Body of pancreas (tissue), 4 donors: ENCODE measurements at regions not wholly inside any gene's neighbourhood (a gene's known extent, or its start where the extent isn't known, plus 50 kb on each side); places are given as distances from the start of the nearest gene placed in this dataset.

ENCODE experiments used
- ATAC-seq: fragments of 150-250 bp; one replicate; pipeline ENCODE4 v1.9.1; 2016
- DNase-seq, 4 donors: peaks; one replicate each; pipeline ENCODE4 v3.0.0-alpha.2; 2019
- H3K27ac ChIP-seq, 4 donors: fragments of 200-600 bp; sonication (generic); 1 replicate in 3 of 4; 2 replicates in 1 of 4; pipeline versions ENCODE4 v1.5.1 to v1.6.1; 2016 to 2019; ENCODE audit warnings: mild to moderate bottlenecking in 1 of 4, mixed read lengths in 1 of 4, moderate library complexity in 1 of 4
- H3K27me3 ChIP-seq, 2 donors: fragments of 200-600 bp; sonication (generic); one replicate each; pipeline ENCODE4 v1.6.0; 2016; ENCODE audit warnings: mild to moderate bottlenecking in 1 of 2
- H3K36me3 ChIP-seq, 2 donors: fragments of 200-600 bp; sonication (generic); replicated peaks in 1 of 2; 2 replicates each; pipeline ENCODE4 v1.5.1; 2016; ENCODE audit warnings: low read depth in 2 of 2; ENCODE audit not compliant: insufficient read depth in 1 of 2
- H3K4me1 ChIP-seq: fragments of 200-600 bp; sonication (generic); one replicate; pipeline ENCODE4 v1.6.0; 2016
- H3K4me3 ChIP-seq, 2 donors: fragments of 200-600 bp; sonication (generic); 1 replicate in 1 of 2; 2 replicates in 1 of 2; pipeline ENCODE4 v1.5.1; 2016 to 2019
- H3K9me3 ChIP-seq, 3 donors: fragments of 200-600 bp; sonication (generic); 1 replicate in 2 of 3; 2 replicates in 1 of 3; pipeline ENCODE4 v1.5.1; 2016
- CTCF ChIP-seq, 7 experiments: fragments of 450-650 bp in 4 of 7; fragments of 200-600 bp in 3 of 7; sonication (generic) in 3 of 7; IDR thresholded peaks; one replicate each; pipeline ENCODE4 v1.5.1; 2016 to 2019; ENCODE audit warnings: antibody characterized with exemption in 7 of 7
- POLR2A ChIP-seq, 3 donors: fragments of 450-650 bp; IDR thresholded peaks; one replicate each; pipeline ENCODE4 v1.6.1; 2016; ENCODE audit warnings: antibody characterized with exemption in 3 of 3, mild to moderate bottlenecking in 2 of 3
- WGBS, 2 donors: methylation state at CpG; one replicate each; pipeline ENCODE4 v1.1.5; 2017; 5-methylcytosine and 5-hydroxymethylcytosine counted together
- intact Hi-C: fragments of 100-400 bp; cut with DNase I; formaldehyde crosslinking; loops from one replicate; pipeline ENCODE4 v1.15.1; 2023

GRCh38 chr5:93039888-93040287, 541.1 kb downstream of the NR2F1-AS1 start:
- Histone ChIP-seq H3K36me3 (no peaks in the 10 kb centered on the region), H3K4me3 (no peak overlapping the region), H3K27me3 (no peaks in the 10 kb centered on the region), H3K4me1 (no peaks in the 10 kb centered on the region), H3K27ac (no peak overlapping the region), H3K9me3 (no peaks in the 10 kb centered on the region)
- ATAC-seq (no peak), DNase-seq (no peak)
- no peak for TF ChIP-seq POLR2A (IDR thresholded peaks at IDR 0.05)
- no peak for TF ChIP-seq CTCF (IDR thresholded peaks at IDR 0.05)
- intact Hi-C loops, result no loop called here

- 53 to 60% methylated on average over 9 of the region's 9 CpGs for WGBS, 2 donors
- ATAC-seq (no peak), DNase-seq (no peak)
- Histone ChIP-seq H3K27ac (no peak overlapping the region), H3K9me3 (no peaks in the 10 kb centered on the region), H3K27me3 (no peaks in the 10 kb centered on the region), H3K36me3 (no peaks in the 10 kb centered on the region), H3K4me1 (no peaks in the 10 kb centered on the region), H3K4me3 (no peak overlapping the region)
- TF ChIP-seq CTCF (IDR thresholded peaks at IDR 0.05), result no peak
- TF ChIP-seq POLR2A (IDR thresholded peaks at IDR 0.05), result no peak
- intact Hi-C loops, result no loop called here
Measured at GRCh38 chr5:93034621-93035590, 546.1 kb downstream of the NR2F1-AS1 start.

GRCh38 chr5:93022796-93023447, 558.1 kb downstream of the NR2F1-AS1 start:
- DNase-seq (no peak), ATAC-seq (no peak)
- Histone ChIP-seq H3K4me1 (no peaks in the 10 kb centered on the region), H3K36me3 (no peaks in the 10 kb centered on the region), H3K27ac (no peak overlapping the region), H3K9me3 (no peaks in the 10 kb centered on the region), H3K4me3 (no peak overlapping the region), H3K27me3 (no peaks in the 10 kb centered on the region)
- intact Hi-C loops, result no loop called here
- WGBS, 2 donors, result 79 to 82% methylated on average over 3 of the region's 3 CpGs
- no peak for TF ChIP-seq CTCF (IDR thresholded peaks at IDR 0.05)
- TF ChIP-seq POLR2A (IDR thresholded peaks at IDR 0.05), result no peak

- intact Hi-C loops, result no loop called here
- 55 to 68% methylated on average over 3 of the region's 3 CpGs for WGBS, 2 donors
Measured at GRCh38 chr5:93022211-93022610, 558.8 kb downstream of the NR2F1-AS1 start.

More at GRCh38 chr5:93022211-93022610, 558.8 kb downstream of the NR2F1-AS1 start:
- Histone ChIP-seq H3K36me3 (no peaks in the 10 kb centered on the region), H3K4me3 (no peak overlapping the region), H3K27ac (no peak overlapping the region), H3K9me3 (no peaks in the 10 kb centered on the region), H3K27me3 (no peaks in the 10 kb centered on the region), H3K4me1 (no peaks in the 10 kb centered on the region)
- TF ChIP-seq CTCF (IDR thresholded peaks at IDR 0.05) (no peak), POLR2A (IDR thresholded peaks at IDR 0.05) (no peak)
- no peak for DNase-seq
- ATAC-seq, result no peak
